ENCODE measurements at regions not wholly inside any gene's neighbourhood (a gene's known extent, or its start where the extent isn't known, plus 50 kb on each side); places are given as distances from the start of the nearest gene placed in this dataset.
A peak's percentile ranks its signal among the peaks of the same experiment; 100 is the strongest.

GRCh38 chr12:127419111-127419510 is 847.9 kb upstream of the TMEM132C start:
- DNase-seq, result no peak

- no peak for DNase-seq
These were observed 845.4 kb upstream of the TMEM132C start for GRCh38 chr12:127421614-127422013.

- DNase-seq, result no peak
These were observed 843.9 kb upstream of the TMEM132C start for GRCh38 chr12:127422935-127423566.

- DNase-seq, result no peak
These were observed 841.5 kb upstream of the TMEM132C start for GRCh38 chr12:127425474-127425873.

- no peak for DNase-seq
These were observed 838.5 kb upstream of the TMEM132C start for GRCh38 chr12:127428420-127428819.

GRCh38 chr12:127429551-127430285 is 837.3 kb upstream of the TMEM132C start:
- DNase-seq, result no peak

GRCh38 chr12:127430401-127430800 is 836.6 kb upstream of the TMEM132C start:
- no peak for DNase-seq

- DNase-seq, result no peak
These were observed 835.8 kb upstream of the TMEM132C start for GRCh38 chr12:127431177-127431576.

- DNase-seq, result no peak
These were observed 835.4 kb upstream of the TMEM132C start for GRCh38 chr12:127431594-127431993.

- no peak for DNase-seq
These were observed 831.5 kb upstream of the TMEM132C start for GRCh38 chr12:127435439-127435838.

- no peak for DNase-seq
These were observed 828.3 kb upstream of the TMEM132C start for GRCh38 chr12:127438512-127439244.

- DNase-seq, result no peak
These were observed 821.3 kb upstream of the TMEM132C start for GRCh38 chr12:127445581-127446139.

- no peak for DNase-seq
These were observed 818.1 kb upstream of the TMEM132C start for GRCh38 chr12:127448906-127449305.

GRCh38 chr12:127450826-127451225 is 816.1 kb upstream of the TMEM132C start:
- DNase-seq, result no peak

- no peak for DNase-seq
These were observed 811.4 kb upstream of the TMEM132C start for GRCh38 chr12:127455347-127456265.

- no peak for DNase-seq
These were observed 809.2 kb upstream of the TMEM132C start for GRCh38 chr12:127457726-127458125.

- DNase-seq, result no peak
These were observed 807.8 kb upstream of the TMEM132C start for GRCh38 chr12:127459166-127459565.

GRCh38 chr12:127459687-127460086 is 807.3 kb upstream of the TMEM132C start:
- DNase-seq, result peak; percentile 25

GRCh38 chr12:127463237-127463636 is 803.7 kb upstream of the TMEM132C start:
- no peak for DNase-seq

- DNase-seq, result no peak
These were observed 797.6 kb upstream of the TMEM132C start for GRCh38 chr12:127469331-127469730.

- no peak for DNase-seq
These were observed 793.2 kb upstream of the TMEM132C start for GRCh38 chr12:127473766-127474165.

GRCh38 chr12:127479256-127479655 is 787.7 kb upstream of the TMEM132C start:
- DNase-seq, result no peak
